BLaER1 (cell line): ENCODE measurements at regions not wholly inside any gene's neighbourhood (a gene's known extent, or its start where the extent isn't known, plus 50 kb on each side); places are given as distances from the start of the nearest gene placed in this dataset.
"Not testable (repeated sequence)": the region's sequence is repeated elsewhere in the genome, so short reads cannot be mapped to it uniquely, and the experiment has no call there.

Experiments
- H3K27ac ChIP-seq: shearing (Covaris generic); formaldehyde crosslinking; 2 replicates; pipeline ENCODE4 v1.8.1; 2022
- H3K27me3 ChIP-seq: shearing (Covaris generic); formaldehyde crosslinking; 2 replicates; pipeline ENCODE4 v1.8.1; 2022
- H3K36me3 ChIP-seq: shearing (Covaris generic); formaldehyde crosslinking; 2 replicates; pipeline ENCODE4 v1.8.1; 2022
- H3K4me1 ChIP-seq: shearing (Covaris generic); formaldehyde crosslinking; 2 replicates; pipeline ENCODE4 v1.8.1; 2022
- H3K4me2 ChIP-seq: shearing (Covaris generic); formaldehyde crosslinking; 2 replicates; pipeline ENCODE4 v1.8.1; 2022
- H3K4me3 ChIP-seq: shearing (Covaris generic); formaldehyde crosslinking; 2 replicates; pipeline ENCODE4 v1.8.1; 2022
- H3K9ac ChIP-seq: shearing (Covaris generic); formaldehyde crosslinking; 2 replicates; pipeline ENCODE4 v1.8.1; 2022
- H3K9me3 ChIP-seq: shearing (Covaris generic); formaldehyde crosslinking; 2 replicates; pipeline ENCODE4 v1.8.1; 2022
- H4K20me1 ChIP-seq: shearing (Covaris generic); formaldehyde crosslinking; 2 replicates; pipeline ENCODE4 v1.8.1; 2022
- Cebpa-rat ChIP-seq: shearing (Covaris generic); IDR thresholded peaks from 2 replicates; pipeline ENCODE4 v1.8.1; 2022

DNA sequence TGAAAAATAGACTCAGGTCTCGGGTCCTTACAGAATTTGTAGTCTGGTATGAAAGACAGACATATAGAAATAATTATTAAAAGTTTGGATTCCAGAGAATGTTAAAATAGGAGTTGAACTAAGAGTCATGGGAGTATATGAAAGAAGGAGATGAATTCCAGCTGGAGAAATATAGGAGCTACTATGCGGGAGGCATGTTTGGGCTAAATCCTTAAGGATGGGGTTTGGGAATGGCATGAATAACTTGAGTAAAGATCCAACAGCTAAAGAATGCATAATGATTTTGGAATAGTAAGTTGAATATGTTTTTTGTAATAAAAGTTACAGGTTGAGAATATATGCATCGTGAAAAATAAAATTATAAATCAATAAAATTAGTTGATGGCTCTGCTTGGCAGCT lies 129.4 kb upstream of the SLC5A12 start:
- H4K20me1 ChIP-seq, result no peaks in the 10 kb centered on the region
- H3K4me3 ChIP-seq, result no peak overlapping the region
- no peak overlapping the region for H3K27ac ChIP-seq
- H3K9ac ChIP-seq, result no peak overlapping the region
- H3K36me3 ChIP-seq, result no peaks in the 10 kb centered on the region
- no peak for TF ChIP-seq Cebpa-rat
- H3K4me2 ChIP-seq, result no peak overlapping the region
- no peaks in the 10 kb centered on the region for H3K9me3 ChIP-seq
- no peaks in the 10 kb centered on the region for H3K27me3 ChIP-seq
- no peaks in the 10 kb centered on the region for H3K4me1 ChIP-seq

DNA sequence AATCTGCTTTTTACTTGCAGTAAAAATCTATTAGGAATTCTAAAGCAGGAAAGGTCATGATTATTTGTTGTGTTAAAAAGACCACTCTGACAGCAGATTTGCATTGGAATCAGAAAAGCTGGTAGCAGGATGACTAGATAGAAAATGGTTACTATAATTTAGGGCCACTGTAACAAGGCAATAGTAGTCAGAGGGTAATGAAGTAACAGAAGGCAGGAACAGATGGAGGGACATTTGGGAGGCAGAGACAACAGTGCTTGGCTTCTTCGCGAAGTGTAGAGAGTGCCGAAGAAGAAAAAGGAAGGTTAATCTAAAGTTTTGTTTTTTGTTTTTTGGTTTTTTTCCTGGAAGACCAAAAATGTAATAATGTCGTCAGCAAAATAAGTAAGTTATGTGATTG lies 129.8 kb upstream of the SLC5A12 start:
- no peak overlapping the region for H3K4me2 ChIP-seq
- no peak overlapping the region for H3K4me3 ChIP-seq
- no peaks in the 10 kb centered on the region for H3K27me3 ChIP-seq
- H4K20me1 ChIP-seq, result no peaks in the 10 kb centered on the region
- no peak overlapping the region for H3K27ac ChIP-seq
- H3K36me3 ChIP-seq, result no peaks in the 10 kb centered on the region
- H3K9ac ChIP-seq, result no peak overlapping the region
- H3K4me1 ChIP-seq, result no peaks in the 10 kb centered on the region
- no peaks in the 10 kb centered on the region for H3K9me3 ChIP-seq
- TF ChIP-seq Cebpa-rat, result no peak

DNA sequence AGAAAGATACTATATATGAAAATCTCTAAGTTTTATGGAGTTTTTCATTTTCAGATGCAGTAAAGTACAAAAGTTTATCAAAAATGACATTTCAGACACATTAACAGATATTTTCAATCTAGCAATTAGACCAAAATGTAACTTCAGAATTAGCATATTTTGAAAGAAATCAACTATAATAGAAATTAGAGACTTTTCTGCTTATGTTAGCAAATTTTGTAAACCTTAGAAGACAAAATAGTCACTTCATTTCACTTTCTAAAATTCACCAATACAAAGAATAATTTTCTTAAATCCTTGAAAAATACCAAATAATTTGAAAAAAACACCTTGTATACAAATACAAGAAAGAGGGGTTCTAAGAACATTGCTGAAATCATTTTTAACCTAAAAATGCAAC lies 135.8 kb upstream of the FIBIN start:
- no peaks in the 10 kb centered on the region for H3K4me1 ChIP-seq
- H3K9ac ChIP-seq, result no peak overlapping the region
- no peaks in the 10 kb centered on the region for H3K36me3 ChIP-seq
- no peak overlapping the region for H3K4me2 ChIP-seq
- no peaks in the 10 kb centered on the region for H3K27me3 ChIP-seq
- no peak for TF ChIP-seq Cebpa-rat
- H3K9me3 ChIP-seq, result no peaks in the 10 kb centered on the region
- H4K20me1 ChIP-seq, result no peaks in the 10 kb centered on the region
- no peak overlapping the region for H3K27ac ChIP-seq
- H3K4me3 ChIP-seq, result no peak overlapping the region

DNA sequence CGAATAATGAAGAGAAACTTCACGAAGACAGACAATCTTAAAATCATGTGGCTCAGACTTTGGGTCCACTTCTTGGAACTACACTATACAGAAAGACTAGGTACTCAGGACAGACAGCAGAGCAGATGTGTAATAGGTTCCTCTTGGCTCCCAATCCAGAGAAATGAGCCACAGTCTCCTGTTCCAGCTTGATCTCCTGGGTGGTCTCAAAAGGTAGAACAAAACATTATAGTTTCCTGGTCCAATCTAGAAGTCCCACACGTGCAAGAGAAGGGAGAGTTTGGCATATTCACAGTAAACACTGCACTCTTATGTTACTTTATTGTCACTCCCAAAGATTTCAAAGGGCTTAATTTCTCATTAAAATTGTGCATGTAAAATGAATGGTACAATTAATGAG lies 134.5 kb upstream of the FIBIN start:
- H3K9me3 ChIP-seq, result no peaks in the 10 kb centered on the region
- no peaks in the 10 kb centered on the region for H3K36me3 ChIP-seq
- no peak for TF ChIP-seq Cebpa-rat
- no peak overlapping the region for H3K4me2 ChIP-seq
- no peaks in the 10 kb centered on the region for H3K4me1 ChIP-seq
- H3K27me3 ChIP-seq, result no peaks in the 10 kb centered on the region
- no peak overlapping the region for H3K27ac ChIP-seq
- H4K20me1 ChIP-seq, result no peaks in the 10 kb centered on the region
- no peak overlapping the region for H3K9ac ChIP-seq
- no peak overlapping the region for H3K4me3 ChIP-seq

DNA sequence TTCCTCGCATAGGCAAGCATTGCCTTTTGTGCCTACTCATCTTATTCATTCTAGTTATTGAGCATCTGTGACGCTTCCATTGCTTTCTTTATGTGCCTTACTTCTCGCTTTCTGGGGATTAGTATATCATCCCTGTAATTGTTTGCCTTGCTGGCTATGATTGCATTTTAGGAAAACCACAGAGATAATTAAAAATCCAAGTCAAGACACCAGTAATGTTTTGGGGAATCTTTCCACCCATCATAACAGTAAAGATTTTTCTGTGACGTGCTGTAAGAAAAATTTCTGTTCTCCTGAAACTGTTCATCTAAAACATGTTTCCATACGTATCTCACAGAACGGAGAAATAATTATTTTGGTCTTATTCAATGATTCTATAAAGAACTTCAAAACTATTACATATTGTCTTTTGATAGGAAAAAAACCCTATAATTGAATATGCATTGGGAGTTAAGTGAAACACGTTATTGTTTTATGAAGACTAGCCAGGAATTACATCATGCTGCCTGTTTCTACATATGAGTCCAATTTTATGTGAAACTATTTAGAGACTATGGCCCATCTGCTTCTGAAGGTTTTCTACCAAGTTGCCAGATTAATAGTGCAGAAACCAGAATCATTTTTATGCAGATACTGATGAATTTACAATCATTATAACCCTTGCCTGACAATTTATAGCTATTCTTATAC lies 133.7 kb upstream of the FIBIN start:
- Histone ChIP-seq H3K36me3 (no peaks in the 10 kb centered on the region), H3K4me2 (no peak overlapping the region), H3K27ac (no peak overlapping the region), H3K4me3 (no peak overlapping the region), H4K20me1 (no peaks in the 10 kb centered on the region), H3K4me1 (no peaks in the 10 kb centered on the region), H3K9me3 (no peaks in the 10 kb centered on the region), H3K9ac (no peak overlapping the region), H3K27me3 (no peaks in the 10 kb centered on the region)
- TF ChIP-seq Cebpa-rat, result no peak

DNA sequence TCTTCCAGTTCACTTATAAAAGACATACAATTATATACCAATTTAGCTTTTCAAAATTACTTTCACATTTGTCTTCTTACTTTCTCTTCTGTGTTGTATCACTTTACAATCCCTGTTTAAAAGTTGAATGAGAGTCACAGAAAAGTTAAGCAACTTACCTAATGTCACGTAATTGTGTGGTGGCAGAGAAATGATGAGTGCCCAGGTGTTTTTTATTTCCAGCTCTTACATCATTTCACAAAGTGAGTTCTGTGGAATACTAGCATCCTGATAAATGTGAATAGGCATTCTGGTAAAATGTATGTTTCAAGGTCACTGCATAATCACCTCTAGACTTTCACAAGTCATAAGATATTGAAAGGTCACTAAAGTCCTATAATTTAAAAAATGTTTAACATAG lies 133.0 kb upstream of the FIBIN start:
- Histone ChIP-seq H3K27me3 (no peaks in the 10 kb centered on the region), H3K9me3 (no peaks in the 10 kb centered on the region), H3K4me3 (no peak overlapping the region), H3K4me1 (no peaks in the 10 kb centered on the region), H3K4me2 (no peak overlapping the region), H4K20me1 (no peaks in the 10 kb centered on the region), H3K9ac (no peak overlapping the region), H3K27ac (no peak overlapping the region), H3K36me3 (no peaks in the 10 kb centered on the region)
- no peak for TF ChIP-seq Cebpa-rat

DNA sequence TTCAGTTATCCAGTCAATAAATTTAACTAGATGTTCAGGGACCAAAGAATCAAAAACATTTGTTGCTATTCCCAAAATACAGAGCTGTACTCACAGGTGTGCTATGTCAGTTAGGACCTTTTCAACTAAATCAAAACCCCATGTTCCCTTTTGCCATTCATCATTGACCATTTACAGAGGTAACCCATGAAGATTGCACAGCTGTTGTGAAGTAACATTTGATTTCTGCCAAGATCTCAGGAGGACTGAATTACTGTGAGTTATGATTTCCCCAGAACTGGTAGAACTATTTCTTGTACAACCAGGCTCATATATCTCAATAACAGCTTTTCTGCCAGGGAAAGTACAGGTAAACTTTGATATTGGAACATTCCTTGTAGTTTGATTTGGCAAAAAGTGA lies 131.1 kb upstream of the FIBIN start:
- Histone ChIP-seq H4K20me1 (no peaks in the 10 kb centered on the region), H3K9me3 (no peaks in the 10 kb centered on the region), H3K27ac (no peak overlapping the region), H3K36me3 (no peaks in the 10 kb centered on the region), H3K4me3 (no peak overlapping the region), H3K9ac (no peak overlapping the region), H3K27me3 (no peaks in the 10 kb centered on the region), H3K4me1 (no peaks in the 10 kb centered on the region), H3K4me2 (no peak overlapping the region)
- TF ChIP-seq Cebpa-rat, result no peak

DNA sequence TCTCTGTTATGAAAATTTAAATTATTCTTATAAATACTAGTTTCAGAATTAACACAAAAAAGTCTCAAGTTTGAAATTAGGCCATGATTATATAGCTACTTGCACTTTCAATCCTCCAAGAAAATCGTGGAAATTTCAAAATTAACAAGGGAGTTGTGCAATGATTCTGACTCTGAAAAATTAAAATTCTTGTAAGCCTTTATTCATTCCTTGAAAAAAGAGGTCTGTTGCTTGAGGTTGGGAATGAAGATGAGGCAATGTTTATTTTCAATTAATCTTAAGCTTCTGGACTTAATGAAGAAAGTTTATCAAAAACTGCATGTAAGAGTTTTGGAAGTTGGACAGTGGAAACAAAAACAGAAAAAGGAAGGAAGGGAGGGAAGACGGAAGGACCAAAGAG lies 128.2 kb upstream of the FIBIN start:
- Histone ChIP-seq H4K20me1 (no peaks in the 10 kb centered on the region), H3K36me3 (no peaks in the 10 kb centered on the region), H3K27me3 (no peaks in the 10 kb centered on the region), H3K27ac (no peak overlapping the region), H3K4me1 (no peaks in the 10 kb centered on the region), H3K9me3 (no peaks in the 10 kb centered on the region; the same call in 1 of the 2 replicates), H3K9ac (no peak overlapping the region), H3K4me2 (no peak overlapping the region), H3K4me3 (no peak overlapping the region)
- TF ChIP-seq Cebpa-rat, result no peak

DNA sequence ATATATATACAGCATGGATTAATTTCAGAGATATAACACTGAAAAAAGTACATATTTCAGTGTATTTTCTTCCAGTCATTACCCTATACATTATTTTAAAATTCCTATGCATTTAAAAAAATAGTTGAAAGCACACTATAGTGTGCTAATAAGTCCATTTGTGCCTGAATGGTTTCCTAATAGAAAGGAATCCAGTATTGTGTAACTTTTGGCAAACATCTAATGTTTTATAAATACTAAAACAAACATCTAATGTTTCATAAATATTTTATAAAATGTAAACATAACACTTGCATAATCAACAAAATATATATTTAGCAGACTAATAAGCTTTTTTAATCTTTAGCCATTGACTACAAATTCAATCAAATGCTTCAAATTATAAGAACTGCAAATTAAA lies 126.6 kb upstream of the FIBIN start:
- H3K4me2 ChIP-seq, result no peak overlapping the region
- H3K9ac ChIP-seq, result no peak overlapping the region
- no peaks in the 10 kb centered on the region for H4K20me1 ChIP-seq
- no peaks in the 10 kb centered on the region for H3K36me3 ChIP-seq
- no peaks in the 10 kb centered on the region for H3K4me1 ChIP-seq
- no peak for TF ChIP-seq Cebpa-rat
- no peaks in the 10 kb centered on the region; the same call in 1 of the 2 replicates for H3K9me3 ChIP-seq
- no peak overlapping the region for H3K27ac ChIP-seq
- no peaks in the 10 kb centered on the region for H3K27me3 ChIP-seq
- H3K4me3 ChIP-seq, result no peak overlapping the region

DNA sequence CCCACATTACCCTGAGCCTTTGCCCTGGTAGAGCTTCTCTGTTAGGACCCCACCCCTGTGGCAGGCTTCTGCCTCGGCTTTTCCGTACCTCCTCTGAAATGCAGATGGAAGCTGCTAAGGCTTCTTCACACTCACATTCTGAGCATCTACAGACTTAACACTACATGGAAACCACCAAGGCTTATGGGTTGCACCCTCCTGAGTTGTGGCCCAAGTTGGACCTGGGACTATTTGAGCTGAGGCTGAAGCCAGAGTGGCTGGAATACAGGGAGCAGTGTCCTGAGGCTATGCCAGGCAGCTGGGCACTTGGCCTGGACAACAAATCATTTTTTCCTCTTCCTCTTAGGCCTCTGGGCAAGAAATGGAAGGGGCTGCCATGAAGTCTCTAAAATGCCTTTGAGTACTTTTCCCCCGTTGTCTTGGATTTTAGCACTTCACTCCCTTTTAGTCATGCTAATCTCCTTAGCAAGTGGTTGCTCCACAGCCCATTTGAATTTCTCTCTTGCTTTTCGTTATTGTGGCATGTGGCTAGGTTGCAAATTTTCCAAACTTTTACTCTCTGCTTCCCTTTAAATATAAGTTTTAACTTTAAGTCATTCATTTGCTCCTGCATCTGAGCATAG lies 114.8 kb upstream of the FIBIN start:
- Histone ChIP-seq H3K9me3 (peaks cover 13% of the 10 kb centered on the region; the same call in 1 of the 2 replicates), H3K27ac (no peak overlapping the region), H3K36me3 (no peaks in the 10 kb centered on the region), H4K20me1 (no peaks in the 10 kb centered on the region), H3K9ac (no peak overlapping the region), H3K27me3 (no peaks in the 10 kb centered on the region), H3K4me1 (no peaks in the 10 kb centered on the region), H3K4me3 (no peak overlapping the region), H3K4me2 (no peak overlapping the region)
- TF ChIP-seq Cebpa-rat, result no peak

DNA sequence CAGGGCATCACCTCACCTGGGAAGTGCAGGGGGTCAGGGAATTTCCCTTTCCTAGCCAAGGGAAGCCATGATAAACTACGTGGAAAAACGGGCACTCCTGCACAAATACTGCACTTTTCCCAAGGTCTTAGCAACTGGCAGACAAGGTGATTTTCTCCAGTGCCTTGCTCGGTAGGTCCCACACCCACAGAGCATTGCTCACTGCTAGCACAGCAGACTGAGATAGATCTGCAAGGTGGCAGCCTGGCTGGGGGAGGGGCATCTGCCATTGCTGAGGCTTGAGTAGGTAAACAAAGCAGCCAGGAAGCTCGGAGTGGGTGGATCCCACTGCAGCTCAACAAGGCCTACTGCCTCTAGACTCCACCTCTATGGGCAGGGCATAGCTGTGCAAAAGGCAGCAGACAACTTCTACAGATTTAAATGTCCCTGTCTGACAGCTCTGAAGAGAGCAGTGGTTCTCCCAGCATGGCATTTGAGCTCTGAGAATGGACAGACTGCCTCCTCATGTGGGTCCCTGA lies 111.5 kb upstream of the FIBIN start:
- not testable (repeated sequence) for H3K9ac ChIP-seq, H3K4me1 ChIP-seq, H3K4me2 ChIP-seq, H4K20me1 ChIP-seq, H3K27ac ChIP-seq, H3K27me3 ChIP-seq, H3K36me3 ChIP-seq, H3K4me3 ChIP-seq
- H3K9me3 ChIP-seq, result peaks cover 13% of the 10 kb centered on the region; the same call in 1 of the 2 replicates
